PC-9 (cell line): ENCODE measurements at regions not wholly inside any gene's neighbourhood (a gene's known extent, or its start where the extent isn't known, plus 50 kb on each side); places are given as distances from the start of the nearest gene placed in this dataset.

Source experiments
- EZH2 ChIP-seq: fragments of 200-600 bp; sonication (generic); IDR thresholded peaks from 2 replicates; pipeline ENCODE4 v1.8.0; 2017; ENCODE audit warnings: antibody characterized with exemption, low read depth
- TF ChIP-seq, protein P1 (sequence below): fragments of 200-600 bp; sonication (generic); conservative IDR thresholded peaks from 2 replicates; pipeline ENCODE4 v1.6.1; 2017; ENCODE audit warnings: mixed run types, antibody characterized with exemption, mild to moderate bottlenecking, moderate library complexity

DNA sequence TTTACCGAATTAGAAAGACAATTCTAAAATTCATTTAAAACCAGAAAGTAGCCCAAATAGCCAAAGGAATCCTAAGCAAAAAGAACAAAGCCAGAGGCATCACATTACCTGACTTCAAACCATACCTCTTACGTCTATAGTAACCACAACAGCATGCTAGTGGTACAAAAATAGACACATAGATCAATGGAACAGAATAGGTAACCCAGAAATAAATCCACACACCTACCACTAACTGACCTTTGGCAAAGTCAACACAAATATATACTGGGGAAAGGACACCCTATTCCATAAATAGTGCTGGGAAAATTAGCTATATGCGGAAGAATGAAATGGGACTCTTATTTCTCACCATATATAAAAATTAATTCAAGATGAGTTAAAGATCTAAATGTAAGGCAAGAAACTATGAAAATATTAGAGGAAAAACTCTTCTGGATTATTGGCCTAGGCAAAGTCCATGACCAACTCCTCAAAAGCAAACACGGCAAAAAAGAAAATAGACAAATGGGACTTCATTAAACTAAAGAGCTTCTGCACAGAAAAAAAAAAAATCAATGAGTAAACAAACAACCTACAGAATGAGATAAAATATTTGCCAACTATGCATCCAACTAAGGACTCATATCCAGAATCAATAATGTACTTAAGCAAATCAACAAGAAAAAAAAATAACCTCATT lies 568.9 kb downstream of the SOX5 start:
- TF ChIP-seq, protein P1, sequence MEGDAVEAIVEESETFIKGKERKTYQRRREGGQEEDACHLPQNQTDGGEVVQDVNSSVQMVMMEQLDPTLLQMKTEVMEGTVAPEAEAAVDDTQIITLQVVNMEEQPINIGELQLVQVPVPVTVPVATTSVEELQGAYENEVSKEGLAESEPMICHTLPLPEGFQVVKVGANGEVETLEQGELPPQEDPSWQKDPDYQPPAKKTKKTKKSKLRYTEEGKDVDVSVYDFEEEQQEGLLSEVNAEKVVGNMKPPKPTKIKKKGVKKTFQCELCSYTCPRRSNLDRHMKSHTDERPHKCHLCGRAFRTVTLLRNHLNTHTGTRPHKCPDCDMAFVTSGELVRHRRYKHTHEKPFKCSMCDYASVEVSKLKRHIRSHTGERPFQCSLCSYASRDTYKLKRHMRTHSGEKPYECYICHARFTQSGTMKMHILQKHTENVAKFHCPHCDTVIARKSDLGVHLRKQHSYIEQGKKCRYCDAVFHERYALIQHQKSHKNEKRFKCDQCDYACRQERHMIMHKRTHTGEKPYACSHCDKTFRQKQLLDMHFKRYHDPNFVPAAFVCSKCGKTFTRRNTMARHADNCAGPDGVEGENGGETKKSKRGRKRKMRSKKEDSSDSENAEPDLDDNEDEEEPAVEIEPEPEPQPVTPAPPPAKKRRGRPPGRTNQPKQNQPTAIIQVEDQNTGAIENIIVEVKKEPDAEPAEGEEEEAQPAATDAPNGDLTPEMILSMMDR, result no peak
- no peak for TF ChIP-seq EZH2
